Prostate gland (tissue), 2 donors: ENCODE measurements at regions not wholly inside any gene's neighbourhood (a gene's known extent, or its start where the extent isn't known, plus 50 kb on each side); places are given as distances from the start of the nearest gene placed in this dataset.

ENCODE experiments used
- CTCF ChIP-seq, 4 experiments: fragments of 200-600 bp in 2 of 4; fragments of 450-650 bp in 2 of 4; sonication (generic) in 2 of 4; IDR thresholded peaks; 1 replicate in 3 of 4; 2 replicates in 1 of 4; pipeline ENCODE4 v1.5.1; 2016 to 2019; ENCODE audit warnings: antibody characterized with exemption in 4 of 4, mild to moderate bottlenecking in 2 of 4, moderate library complexity in 2 of 4
- POLR2A ChIP-seq: fragments of 450-650 bp; IDR thresholded peaks from one replicate; pipeline ENCODE4 v1.6.1; 2016; ENCODE audit warnings: antibody characterized with exemption, mild to moderate bottlenecking

DNA sequence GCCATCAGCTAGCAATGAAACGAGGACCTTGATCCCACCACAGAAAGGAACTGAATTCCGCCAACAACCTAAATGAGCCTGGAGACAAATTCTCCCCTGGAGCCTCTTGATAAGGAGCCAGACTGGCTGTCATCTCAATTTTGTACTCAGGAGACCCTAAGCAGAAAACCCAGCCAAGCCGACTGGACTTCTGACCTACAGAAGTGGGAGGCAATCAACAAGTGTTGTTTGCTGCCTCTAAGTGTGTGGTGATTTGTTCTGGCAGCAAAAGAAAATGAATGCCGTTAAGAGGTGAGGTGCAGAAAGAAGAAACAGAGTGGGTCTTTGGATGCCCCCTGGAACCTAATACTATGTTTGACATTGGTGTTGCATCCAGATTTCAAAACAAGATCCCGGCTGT is 72.7 kb upstream of the SPATA31E1 start:
- TF ChIP-seq CTCF (IDR thresholded peaks at IDR 0.05) = no peak
- no peak for TF ChIP-seq POLR2A
